Testis (tissue), 2 donors: ENCODE measurements at regions not wholly inside any gene's neighbourhood (a gene's known extent, or its start where the extent isn't known, plus 50 kb on each side); places are given as distances from the start of the nearest gene placed in this dataset.

Experiments used
- DNase-seq: peaks from one replicate; pipeline ENCODE4 v3.0.0-alpha.2; 2019
- H3K27ac ChIP-seq, 2 donors: fragments of 200-600 bp; sonication (generic); one replicate each; pipeline ENCODE4 v1.5.1; 2019
- H3K27me3 ChIP-seq: fragments of 200-600 bp; sonication (generic); one replicate; pipeline ENCODE4 v1.5.1; 2019
- H3K36me3 ChIP-seq: fragments of 200-600 bp; sonication (generic); one replicate; pipeline ENCODE4 v1.5.1; 2017; ENCODE audit warnings: low read depth; ENCODE audit errors: missing control alignments
- H3K4me1 ChIP-seq: fragments of 200-600 bp; sonication (generic); one replicate; pipeline ENCODE4 v1.5.1; 2019
- H3K4me3 ChIP-seq, 2 donors: fragments of 200-600 bp; sonication (generic); one replicate each; pipeline ENCODE4 v1.5.1; 2017 to 2019
- H3K9me3 ChIP-seq: fragments of 200-600 bp; sonication (generic); one replicate; pipeline ENCODE4 v1.5.1; 2017
- CTCF ChIP-seq, 3 experiments: fragments of 450-650 bp in 2 of 3; fragments of 200-600 bp in 1 of 3; sonication (generic) in 1 of 3; IDR thresholded peaks; one replicate each; pipeline ENCODE4 v1.5.1; 2016 to 2019; ENCODE audit warnings: antibody characterized with exemption in 3 of 3, mild to moderate bottlenecking in 2 of 3, moderate library complexity in 1 of 3
- POLR2A ChIP-seq: fragments of 450-650 bp; IDR thresholded peaks from one replicate; pipeline ENCODE4 v1.6.1; 2017; ENCODE audit warnings: antibody characterized with exemption, mild to moderate bottlenecking, moderate library complexity
- WGBS, 2 donors: methylation state at CpG; one replicate each; pipeline ENCODE4 v1.1.5; 2018; 5-methylcytosine and 5-hydroxymethylcytosine counted together
- intact Hi-C: fragments of 100-400 bp; cut with DNase I; formaldehyde crosslinking; loops from one replicate; pipeline ENCODE4 v1.15.1; 2023; ENCODE audit warnings: low total_unique reads

- Histone ChIP-seq H3K4me3 (no peak overlapping the region), H3K9me3 (no peaks in the 10 kb centered on the region), H3K27ac (no peak overlapping the region), H3K4me1 (no peaks in the 10 kb centered on the region), H3K36me3 (no peaks in the 10 kb centered on the region), H3K27me3 (no peaks in the 10 kb centered on the region)
- intact Hi-C loops: no loop called here
- 49 to 59% methylated on average over 7 of the region's 7 CpGs for WGBS, 2 donors
- TF ChIP-seq CTCF (IDR thresholded peaks at IDR 0.05): no peak
- no peak for TF ChIP-seq POLR2A
- DNase-seq: no peak
Measured at GRCh38 chr19:34067861-34068271, 104.4 kb upstream of the LSM14A start.

- Histone ChIP-seq H3K9me3 (no peaks in the 10 kb centered on the region), H3K27ac (no peak overlapping the region), H3K27me3 (no peaks in the 10 kb centered on the region), H3K4me3 (no peak overlapping the region), H3K36me3 (no peaks in the 10 kb centered on the region), H3K4me1 (no peaks in the 10 kb centered on the region)
- intact Hi-C loops: no loop called here
- WGBS, 2 donors: 32 to 64% methylated on average over 3 of the region's 3 CpGs
- TF ChIP-seq POLR2A (no peak), CTCF (IDR thresholded peaks at IDR 0.05) (no peak)
- DNase-seq: no peak
Measured at GRCh38 chr19:34075661-34076091, 96.6 kb upstream of the LSM14A start.

- Histone ChIP-seq H3K4me3 (no peak overlapping the region), H3K4me1 (no peaks in the 10 kb centered on the region)
- intact Hi-C loops: no loop called here
Measured at GRCh38 chr19:34082289-34083077, 89.8 kb upstream of the LSM14A start.

GRCh38 chr19:34084396-34085145 lies 87.7 kb upstream of the LSM14A start:
- DNase-seq: no peak
- intact Hi-C loops: no loop called here
- 69 to 75% methylated on average over 3 of the region's 3 CpGs for WGBS, 2 donors
- Histone ChIP-seq H3K27me3 (no peaks in the 10 kb centered on the region), H3K36me3 (no peaks in the 10 kb centered on the region), H3K4me3 (no peak overlapping the region), H3K9me3 (no peaks in the 10 kb centered on the region), H3K27ac (no peak overlapping the region), H3K4me1 (no peaks in the 10 kb centered on the region)
- TF ChIP-seq POLR2A (no peak), CTCF (IDR thresholded peaks at IDR 0.05) (no peak)

More at GRCh38 chr19:34082289-34083077, 89.8 kb upstream of the LSM14A start:
- TF ChIP-seq POLR2A: no peak
- no peak for TF ChIP-seq CTCF (IDR thresholded peaks at IDR 0.05)
- no peaks in the 10 kb centered on the region for H3K9me3 ChIP-seq
- no peak for DNase-seq
- no peak overlapping the region for H3K27ac ChIP-seq
- no peaks in the 10 kb centered on the region for H3K27me3 ChIP-seq
- no peaks in the 10 kb centered on the region for H3K36me3 ChIP-seq
- 66 to 69% methylated on average over 10 of the region's 10 CpGs for whole genome bisulfite sequencing, 2 donors
